ENCODE measurements at regions not wholly inside any gene's neighbourhood (a gene's known extent, or its start where the extent isn't known, plus 50 kb on each side); places are given as distances from the start of the nearest gene placed in this dataset.

- Mint-ChIP-seq H3K27ac (no peak overlapping the region), H3K9me3 (no peaks in the 10 kb centered on the region), H3K27me3 (ENCODE audit: low read depth) (no peaks in the 10 kb centered on the region), H3K36me3 (ENCODE audit: insufficient read depth in 1 of 3, low read depth in 3 of 3) (no peaks in the 10 kb centered on the region), H3K4me1 (peaks cover 0 to 4% of the 10 kb centered on the region in 2 experiments; a peak in 1 of 4 replicates), H3K4me3 (no peak overlapping the region)
- Histone ChIP-seq H3K4me1 (ENCODE audit: insufficient read depth, low read length) (no peaks in the 10 kb centered on the region), H2BK20ac (ENCODE audit: low read depth, low read length, poor library complexity, severe bottlenecking) (no peak overlapping the region), H2BK12ac (ENCODE audit: insufficient read length, low read depth, low read length) (no peak overlapping the region), H4K91ac (ENCODE audit: insufficient read length, low read depth, low read length) (no peak overlapping the region), H3K27me3 (ENCODE audit: insufficient read depth, low read length) (no peaks in the 10 kb centered on the region), H2AK5ac (ENCODE audit: insufficient read length, low read length) (no peak overlapping the region), H3K4me2 (ENCODE audit: insufficient read depth, insufficient read length, low read length) (no peak overlapping the region), H3K56ac (ENCODE audit: insufficient read length, low read depth, low read length) (no peak overlapping the region), H3K79me1 (ENCODE audit: insufficient read depth, low read depth, low read length, poor library complexity, severe bottlenecking) (no peaks in the 10 kb centered on the region), H2BK120ac (ENCODE audit: low read depth, low read length, poor library complexity, severe bottlenecking) (no peak overlapping the region), H3T11ph (ENCODE audit: low read length) (no peak overlapping the region), H4K20me1 (ENCODE audit: control insufficient read depth, insufficient read depth, insufficient read length) (no peaks in the 10 kb centered on the region), H3K14ac (ENCODE audit: insufficient read depth, low read length) (no peak overlapping the region; the same call in 1 of the 2 replicates), H3K23ac (ENCODE audit: insufficient read length, low read depth, low read length) (no peak overlapping the region), H2BK15ac (ENCODE audit: low read depth, low read length) (no peak overlapping the region), H4K5ac (ENCODE audit: insufficient read length, low read depth, low read length) (no peak overlapping the region), H4K8ac (replicated peaks; ENCODE audit: insufficient read length, low read depth, low read length) (no peak overlapping the region), H3K9ac (ENCODE audit: extremely low read depth, insufficient read length, low read length) (no peak overlapping the region), H2BK5ac (ENCODE audit: insufficient read length, low read length) (no peak overlapping the region), H3K79me2 (ENCODE audit: insufficient read depth, low read length) (no peaks in the 10 kb centered on the region), H2AFZ (ENCODE audit: low read length) (no peak overlapping the region), H3K23me2 (ENCODE audit: insufficient read length, low read depth, low read length, poor library complexity, severe bottlenecking) (no peaks in the 10 kb centered on the region), H3K27ac (ENCODE audit: insufficient read length, low read depth, low read length) (no peak overlapping the region), H3K4ac (ENCODE audit: low read depth, low read length) (no peak overlapping the region), H3K18ac (ENCODE audit: insufficient read length, low read depth, low read length) (no peak overlapping the region), H3K9me3 (ENCODE audit: control insufficient read depth, low read depth, low read length) (no peaks in the 10 kb centered on the region)
- no CpG with 5 or more reads among the region's 25 CpGs for WGBS (ENCODE audit: extremely low coverage, insufficient read length, low lambda C conversion rate)
- no peak for DNase-seq
- TF ChIP-seq CTCF (conservative IDR thresholded peaks at IDR 0.05): no peak
Measured at GRCh38 chr4:187937557-187937956, 58.0 kb upstream of the ZFP42 start.
